SK-N-SH treated with all-trans-retinoic acid at 6 μM for 48 hours (cell line): ENCODE measurements at regions not wholly inside any gene's neighbourhood (a gene's known extent, or its start where the extent isn't known, plus 50 kb on each side); places are given as distances from the start of the nearest gene placed in this dataset.

Experiments
- ARNTL ChIP-seq: fragments of 450-650 bp; formaldehyde crosslinking; IDR thresholded peaks from 2 replicates; pipeline ENCODE4 v1.5.0; 2020; ENCODE audit warnings: low read depth, mild to moderate bottlenecking, moderate library complexity, borderline replicate concordance
- BACH2 ChIP-seq: fragments of 250-450 bp; sonication (Bioruptor Pico); IDR thresholded peaks from 2 replicates; pipeline ENCODE4 v1.9.0; 2021; ENCODE audit warnings: mild to moderate bottlenecking, borderline replicate concordance
- PPARA ChIP-seq: fragments of 250-450 bp; sonication (Bioruptor Pico); IDR thresholded peaks from 2 replicates; pipeline ENCODE4 v1.5.0; 2020; ENCODE audit warnings: mild to moderate bottlenecking, borderline replicate concordance
- SNAI2 ChIP-seq: fragments of 250-450 bp; sonication (Bioruptor Pico); IDR thresholded peaks from 2 replicates; pipeline ENCODE4 v1.5.0; 2020; ENCODE audit warnings: mild to moderate bottlenecking, moderate library complexity
- TOX ChIP-seq: fragments of 250-450 bp; sonication (Bioruptor Pico); IDR thresholded peaks from 2 replicates; pipeline ENCODE4 v1.8.0; 2021; ENCODE audit warnings: mild to moderate bottlenecking, moderate library complexity, borderline replicate concordance
- ZC3H10 ChIP-seq: fragments of 250-450 bp; sonication (Bioruptor Pico); IDR thresholded peaks from 2 replicates; pipeline ENCODE4 v1.5.1; 2021; ENCODE audit warnings: mild to moderate bottlenecking, moderate library complexity
- ZFP3 ChIP-seq: fragments of 250-450 bp; sonication (Bioruptor Pico); IDR thresholded peaks from 2 replicates; pipeline ENCODE4 v1.5.0; 2020; ENCODE audit warnings: mild to moderate bottlenecking, moderate library complexity
- ZFP30 ChIP-seq: fragments of 450-650 bp; formaldehyde crosslinking; IDR thresholded peaks from 2 replicates; pipeline ENCODE4 v1.5.0; 2022; ENCODE audit warnings: mild to moderate bottlenecking, moderate library complexity
- ZNF70 ChIP-seq: fragments of 450-650 bp; formaldehyde crosslinking; IDR thresholded peaks from 2 replicates; pipeline ENCODE4 v1.5.0; 2020; ENCODE audit warnings: mild to moderate bottlenecking, moderate library complexity
- ZNF8 ChIP-seq: fragments of 450-650 bp; formaldehyde crosslinking; IDR thresholded peaks from 2 replicates; pipeline ENCODE4 v1.5.0; 2020; ENCODE audit warnings: mild to moderate bottlenecking, moderate library complexity
- TF ChIP-seq, protein P1 (sequence below): fragments of 250-450 bp; sonication (Bioruptor Pico); IDR thresholded peaks from 2 replicates; pipeline ENCODE4 v1.8.0; 2020; ENCODE audit warnings: mild to moderate bottlenecking, moderate library complexity, borderline replicate concordance
- TF ChIP-seq, protein P2 (sequence below): fragments of 250-450 bp; sonication (Bioruptor Pico); IDR thresholded peaks from 2 replicates; pipeline ENCODE4 v1.5.1; 2020; ENCODE audit warnings: low read depth, mild to moderate bottlenecking, moderate library complexity
- TF ChIP-seq, protein P3 (sequence below): fragments of 250-450 bp; sonication (Bioruptor Pico); IDR thresholded peaks from 2 replicates; pipeline ENCODE4 v1.8.0; 2021; ENCODE audit warnings: low read depth, mild to moderate bottlenecking, moderate library complexity, borderline replicate concordance

DNA sequence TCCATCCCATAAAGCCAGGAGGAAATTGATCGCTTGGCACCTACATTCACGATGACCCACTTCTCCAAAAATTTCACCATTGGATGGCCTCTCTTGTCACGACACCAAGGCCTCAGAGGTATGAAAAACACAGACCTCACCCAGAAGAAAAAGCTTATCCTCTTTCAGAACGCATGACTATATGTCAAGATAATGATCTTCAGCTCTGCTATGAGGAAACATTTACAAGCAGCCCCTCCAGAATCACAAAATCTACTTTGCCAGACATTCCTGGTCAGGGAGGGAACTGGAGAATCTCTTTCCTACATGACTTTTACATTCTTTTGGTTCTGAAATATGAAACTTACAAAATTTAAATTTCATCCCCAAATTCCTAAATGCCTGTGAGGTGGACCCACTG is 122.7 kb downstream of the WNT5A start:
- TF ChIP-seq BACH2 (CRISPR knock-in tag) (no peak), ZFP3 (CRISPR knock-in tag) (no peak), TOX (CRISPR knock-in tag) (no peak), SNAI2 (CRISPR knock-in tag) (no peak), ZFP30 (no peak), ARNTL (no peak), PPARA (CRISPR knock-in tag) (no peak), ZNF8 (CRISPR knock-in tag) (no peak), ZC3H10 (no peak), ZNF70 (CRISPR knock-in tag) (no peak)
- TF ChIP-seq, protein P1, sequence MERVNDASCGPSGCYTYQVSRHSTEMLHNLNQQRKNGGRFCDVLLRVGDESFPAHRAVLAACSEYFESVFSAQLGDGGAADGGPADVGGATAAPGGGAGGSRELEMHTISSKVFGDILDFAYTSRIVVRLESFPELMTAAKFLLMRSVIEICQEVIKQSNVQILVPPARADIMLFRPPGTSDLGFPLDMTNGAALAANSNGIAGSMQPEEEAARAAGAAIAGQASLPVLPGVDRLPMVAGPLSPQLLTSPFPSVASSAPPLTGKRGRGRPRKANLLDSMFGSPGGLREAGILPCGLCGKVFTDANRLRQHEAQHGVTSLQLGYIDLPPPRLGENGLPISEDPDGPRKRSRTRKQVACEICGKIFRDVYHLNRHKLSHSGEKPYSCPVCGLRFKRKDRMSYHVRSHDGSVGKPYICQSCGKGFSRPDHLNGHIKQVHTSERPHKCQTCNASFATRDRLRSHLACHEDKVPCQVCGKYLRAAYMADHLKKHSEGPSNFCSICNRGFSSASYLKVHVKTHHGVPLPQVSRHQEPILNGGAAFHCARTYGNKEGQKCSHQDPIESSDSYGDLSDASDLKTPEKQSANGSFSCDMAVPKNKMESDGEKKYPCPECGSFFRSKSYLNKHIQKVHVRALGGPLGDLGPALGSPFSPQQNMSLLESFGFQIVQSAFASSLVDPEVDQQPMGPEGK (CRISPR knock-in tag): no peak
- TF ChIP-seq, protein P2, sequence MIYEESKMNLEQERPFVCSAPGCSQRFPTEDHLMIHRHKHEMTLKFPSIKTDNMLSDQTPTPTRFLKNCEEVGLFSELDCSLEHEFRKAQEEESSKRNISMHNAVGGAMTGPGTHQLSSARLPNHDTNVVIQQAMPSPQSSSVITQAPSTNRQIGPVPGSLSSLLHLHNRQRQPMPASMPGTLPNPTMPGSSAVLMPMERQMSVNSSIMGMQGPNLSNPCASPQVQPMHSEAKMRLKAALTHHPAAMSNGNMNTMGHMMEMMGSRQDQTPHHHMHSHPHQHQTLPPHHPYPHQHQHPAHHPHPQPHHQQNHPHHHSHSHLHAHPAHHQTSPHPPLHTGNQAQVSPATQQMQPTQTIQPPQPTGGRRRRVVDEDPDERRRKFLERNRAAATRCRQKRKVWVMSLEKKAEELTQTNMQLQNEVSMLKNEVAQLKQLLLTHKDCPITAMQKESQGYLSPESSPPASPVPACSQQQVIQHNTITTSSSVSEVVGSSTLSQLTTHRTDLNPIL (CRISPR knock-in tag): no peak
- TF ChIP-seq, protein P3, sequence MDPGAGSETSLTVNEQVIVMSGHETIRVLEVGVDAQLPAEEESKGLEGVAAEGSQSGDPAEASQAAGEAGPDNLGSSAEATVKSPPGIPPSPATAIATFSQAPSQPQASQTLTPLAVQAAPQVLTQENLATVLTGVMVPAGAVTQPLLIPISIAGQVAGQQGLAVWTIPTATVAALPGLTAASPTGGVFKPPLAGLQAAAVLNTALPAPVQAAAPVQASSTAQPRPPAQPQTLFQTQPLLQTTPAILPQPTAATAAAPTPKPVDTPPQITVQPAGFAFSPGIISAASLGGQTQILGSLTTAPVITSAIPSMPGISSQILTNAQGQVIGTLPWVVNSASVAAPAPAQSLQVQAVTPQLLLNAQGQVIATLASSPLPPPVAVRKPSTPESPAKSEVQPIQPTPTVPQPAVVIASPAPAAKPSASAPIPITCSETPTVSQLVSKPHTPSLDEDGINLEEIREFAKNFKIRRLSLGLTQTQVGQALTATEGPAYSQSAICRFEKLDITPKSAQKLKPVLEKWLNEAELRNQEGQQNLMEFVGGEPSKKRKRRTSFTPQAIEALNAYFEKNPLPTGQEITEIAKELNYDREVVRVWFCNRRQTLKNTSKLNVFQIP: no peak
